Memory B cell (primary cell): ENCODE measurements at regions not wholly inside any gene's neighbourhood (a gene's known extent, or its start where the extent isn't known, plus 50 kb on each side); places are given as distances from the start of the nearest gene placed in this dataset.
"Not testable (repeated sequence)": the region's sequence is repeated elsewhere in the genome, so short reads cannot be mapped to it uniquely, and the experiment has no call there.

Source experiments
- ATAC-seq: fragments of 150-1000 bp; cut with Tn5 transposase; 2 replicates; pipeline ENCODE4 v1.10.0; 2021; ENCODE audit warnings: low read depth, mild to moderate bottlenecking, moderate library complexity
- DNase-seq, 2 donors: peaks; one replicate each; pipeline ENCODE4 v3.0.0; 2022; ENCODE audit warnings: low spot score in 2 of 2
- H3K27ac Mint-ChIP-seq: one replicate; pipeline ENCODE4 v1.8.0; 2022; ENCODE audit warnings: mild to moderate bottlenecking, moderate library complexity, mixed read lengths
- H3K27me3 Mint-ChIP-seq: one replicate; pipeline ENCODE4 v1.8.0; 2022; ENCODE audit warnings: mixed read lengths
- H3K36me3 Mint-ChIP-seq: one replicate; pipeline ENCODE4 v1.8.0; 2022; ENCODE audit warnings: mild to moderate bottlenecking, mixed read lengths
- H3K4me1 Mint-ChIP-seq: one replicate; pipeline ENCODE4 v1.8.0; 2022; ENCODE audit warnings: mixed read lengths
- H3K4me3 Mint-ChIP-seq: one replicate; pipeline ENCODE4 v1.8.0; 2022; ENCODE audit warnings: mild to moderate bottlenecking, moderate library complexity, mixed read lengths
- H3K9me3 Mint-ChIP-seq: one replicate; pipeline ENCODE4 v1.8.0; 2022; ENCODE audit warnings: mixed read lengths

DNA sequence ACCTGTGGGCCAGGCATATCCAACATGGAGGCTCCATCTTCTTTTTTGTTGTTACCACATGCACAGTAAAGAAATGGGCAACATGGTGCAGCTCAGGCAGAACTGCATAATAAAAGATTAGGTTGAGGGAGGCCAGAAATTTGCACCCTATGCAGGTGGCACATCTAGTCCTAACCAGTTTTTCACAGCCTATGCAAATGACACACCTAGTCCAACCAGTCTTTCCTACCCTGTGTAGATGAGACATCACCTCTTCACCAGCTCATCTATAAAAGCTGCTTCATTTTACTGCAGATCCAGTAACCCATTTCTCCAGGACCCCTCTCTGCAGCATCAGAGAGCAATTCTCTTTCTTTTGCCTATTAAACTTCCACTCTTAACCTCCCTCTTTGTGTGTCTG lies 411.0 kb upstream of the PCDH15 start:
- Mint-ChIP-seq H3K4me1 (no peaks in the 10 kb centered on the region), H3K36me3 (no peaks in the 10 kb centered on the region), H3K4me3 (no peak overlapping the region), H3K9me3 (peaks cover 2% of the 10 kb centered on the region), H3K27ac (no peak overlapping the region), H3K27me3 (no peaks in the 10 kb centered on the region)
- no peak for DNase-seq
- ATAC-seq: no peak

DNA sequence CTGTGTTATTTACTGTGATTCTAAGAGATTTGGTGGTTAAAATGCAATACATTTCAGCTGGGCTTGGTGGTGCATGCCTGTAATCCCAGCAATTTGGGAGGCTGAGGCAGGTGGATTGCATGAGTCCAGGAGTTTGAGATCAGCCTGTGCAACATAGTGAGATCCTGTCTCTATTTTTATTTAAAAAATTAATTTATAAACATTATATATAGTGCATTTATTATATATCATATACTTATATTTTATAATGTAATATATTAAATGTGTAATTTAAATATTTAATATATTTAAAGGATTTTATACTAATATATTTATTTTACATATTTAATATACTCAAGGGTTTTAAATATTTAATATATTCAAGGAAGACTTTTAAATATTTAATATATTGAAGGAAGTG lies 402.8 kb upstream of the PCDH15 start:
- Mint-ChIP-seq H3K4me1 (no peaks in the 10 kb centered on the region), H3K4me3 (no peak overlapping the region), H3K9me3 (peaks cover 5% of the 10 kb centered on the region), H3K36me3 (no peaks in the 10 kb centered on the region), H3K27ac (no peak overlapping the region), H3K27me3 (no peaks in the 10 kb centered on the region)
- no peak for ATAC-seq
- DNase-seq: no peak

- Mint-ChIP-seq H3K9me3 (peaks cover 6% of the 10 kb centered on the region), H3K27me3 (no peaks in the 10 kb centered on the region), H3K4me1 (no peaks in the 10 kb centered on the region), H3K36me3 (no peaks in the 10 kb centered on the region), H3K4me3 (no peak overlapping the region), H3K27ac (no peak overlapping the region)
- ATAC-seq: no peak
- no peak for DNase-seq
These were observed 402.3 kb upstream of the PCDH15 start for GRCh38 chr10:55203319-55203718.

DNA sequence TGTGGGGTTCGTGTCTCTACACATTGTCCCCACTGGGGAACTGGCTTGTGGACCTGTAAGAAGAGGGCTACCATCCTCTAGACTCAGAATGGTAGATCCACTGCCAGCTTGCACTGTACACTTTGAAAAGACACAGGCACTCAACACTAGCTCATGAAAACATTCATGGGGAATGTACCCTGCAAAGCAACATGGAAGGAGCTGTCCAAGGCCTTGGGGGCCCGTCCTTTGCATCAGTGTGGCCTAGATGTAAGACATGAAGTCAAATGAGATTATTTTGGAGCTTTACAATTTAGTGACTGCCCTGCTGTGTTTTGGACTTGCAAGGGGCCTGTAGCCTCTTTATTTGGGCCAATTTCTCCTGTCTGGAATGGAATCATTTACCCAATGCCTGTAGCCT lies 399.0 kb upstream of the PCDH15 start:
- Mint-ChIP-seq H3K27me3 (no peaks in the 10 kb centered on the region), H3K27ac (no peak overlapping the region), H3K4me3 (no peak overlapping the region), H3K4me1 (no peaks in the 10 kb centered on the region), H3K36me3 (no peaks in the 10 kb centered on the region), H3K9me3 (peaks cover 6% of the 10 kb centered on the region)
- DNase-seq (no peak), ATAC-seq (no peak)

- Mint-ChIP-seq H3K9me3 (no peaks in the 10 kb centered on the region), H3K27me3 (no peaks in the 10 kb centered on the region), H3K4me3 (no peak overlapping the region), H3K27ac (no peak overlapping the region), H3K4me1 (no peaks in the 10 kb centered on the region), H3K36me3 (no peaks in the 10 kb centered on the region)
- DNase-seq (no peak), ATAC-seq (no peak)
These were observed 390.3 kb upstream of the PCDH15 start for GRCh38 chr10:55191236-55191860.

DNA sequence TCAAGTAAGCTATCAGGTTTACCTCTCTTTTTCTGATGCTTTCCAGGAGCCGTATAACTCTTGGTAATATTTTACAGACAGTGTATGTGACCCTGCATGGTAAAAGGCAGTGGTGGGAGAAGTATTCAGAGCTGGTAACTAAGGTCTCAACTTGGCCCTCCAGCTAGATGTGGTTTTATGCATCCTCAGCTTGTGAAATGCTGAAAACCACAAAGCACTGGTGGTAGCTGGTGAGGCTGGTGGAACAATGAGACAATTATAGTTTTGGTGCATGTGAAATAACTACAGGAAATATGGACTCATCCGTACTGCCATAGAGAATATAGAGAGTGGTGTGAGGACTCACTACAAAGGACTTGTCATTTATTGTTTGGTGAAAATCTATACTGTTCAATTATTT lies 383.0 kb upstream of the PCDH15 start:
- Mint-ChIP-seq H3K4me3 (no peak overlapping the region), H3K4me1 (no peaks in the 10 kb centered on the region), H3K9me3 (peaks cover 2% of the 10 kb centered on the region), H3K27ac (no peak overlapping the region), H3K27me3 (no peaks in the 10 kb centered on the region), H3K36me3 (no peaks in the 10 kb centered on the region)
- ATAC-seq (no peak), DNase-seq (no peak)

DNA sequence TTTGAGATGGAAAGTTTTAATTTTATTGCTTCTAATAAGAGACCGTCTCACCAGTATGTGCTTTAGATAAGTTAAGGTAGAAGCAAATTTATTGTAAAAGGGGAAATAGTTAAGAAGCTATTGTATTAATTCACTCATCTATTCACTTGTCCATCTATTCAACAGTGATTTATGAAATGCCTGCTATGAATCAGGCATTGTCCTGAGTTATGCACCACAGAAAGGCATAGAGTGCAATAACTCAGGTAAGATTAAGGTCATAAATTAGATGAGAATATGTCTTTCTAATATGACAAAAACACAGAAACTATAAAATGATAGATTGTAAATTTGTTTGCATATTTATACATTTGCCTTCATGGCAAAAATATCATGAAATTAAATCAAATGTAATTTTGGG lies 379.3 kb upstream of the PCDH15 start:
- Mint-ChIP-seq H3K36me3 (no peaks in the 10 kb centered on the region), H3K4me3 (no peak overlapping the region), H3K27ac (no peak overlapping the region), H3K4me1 (no peaks in the 10 kb centered on the region), H3K27me3 (no peaks in the 10 kb centered on the region), H3K9me3 (peaks cover 2% of the 10 kb centered on the region)
- DNase-seq (no peak), ATAC-seq (no peak)

DNA sequence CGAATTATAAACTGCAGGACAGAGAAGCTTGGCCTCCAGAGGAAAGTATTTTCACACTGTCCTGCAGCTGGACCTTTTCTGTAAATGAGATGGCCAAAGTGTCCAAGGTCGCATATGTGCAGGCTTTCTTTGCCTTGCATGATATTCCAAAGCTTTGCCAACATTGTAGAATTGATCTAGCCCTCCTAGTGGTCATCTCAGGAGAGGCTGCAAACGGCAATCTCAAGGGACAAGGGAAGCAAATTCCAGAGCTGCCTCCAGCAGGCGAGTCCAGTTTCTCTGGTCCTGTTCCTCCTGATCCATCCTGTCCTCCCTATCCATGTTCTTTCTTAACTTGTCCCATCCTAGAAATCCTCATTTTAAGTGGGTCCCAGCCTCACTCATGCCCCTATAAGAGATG lies 373.4 kb upstream of the PCDH15 start:
- no peaks in the 10 kb centered on the region for H3K36me3 Mint-ChIP-seq
- H3K4me3 Mint-ChIP-seq: no peak overlapping the region
- peaks cover 1% of the 10 kb centered on the region for H3K9me3 Mint-ChIP-seq
- no peaks in the 10 kb centered on the region for H3K4me1 Mint-ChIP-seq
- ATAC-seq (no peak), DNase-seq (no peak)
- no peak overlapping the region for H3K27ac Mint-ChIP-seq
- H3K27me3 Mint-ChIP-seq: no peaks in the 10 kb centered on the region

GRCh38 chr10:55169493-55169892 lies 368.5 kb upstream of the PCDH15 start:
- Mint-ChIP-seq H3K27ac (no peak overlapping the region), H3K27me3 (no peaks in the 10 kb centered on the region), H3K9me3 (no peaks in the 10 kb centered on the region), H3K36me3 (no peaks in the 10 kb centered on the region), H3K4me3 (no peak overlapping the region), H3K4me1 (no peaks in the 10 kb centered on the region)
- DNase-seq (no peak), ATAC-seq (no peak)

- Mint-ChIP-seq H3K4me3 (no peak overlapping the region), H3K9me3 (no peaks in the 10 kb centered on the region)
These were observed 367.3 kb upstream of the PCDH15 start for GRCh38 chr10:55168343-55168742.

DNA sequence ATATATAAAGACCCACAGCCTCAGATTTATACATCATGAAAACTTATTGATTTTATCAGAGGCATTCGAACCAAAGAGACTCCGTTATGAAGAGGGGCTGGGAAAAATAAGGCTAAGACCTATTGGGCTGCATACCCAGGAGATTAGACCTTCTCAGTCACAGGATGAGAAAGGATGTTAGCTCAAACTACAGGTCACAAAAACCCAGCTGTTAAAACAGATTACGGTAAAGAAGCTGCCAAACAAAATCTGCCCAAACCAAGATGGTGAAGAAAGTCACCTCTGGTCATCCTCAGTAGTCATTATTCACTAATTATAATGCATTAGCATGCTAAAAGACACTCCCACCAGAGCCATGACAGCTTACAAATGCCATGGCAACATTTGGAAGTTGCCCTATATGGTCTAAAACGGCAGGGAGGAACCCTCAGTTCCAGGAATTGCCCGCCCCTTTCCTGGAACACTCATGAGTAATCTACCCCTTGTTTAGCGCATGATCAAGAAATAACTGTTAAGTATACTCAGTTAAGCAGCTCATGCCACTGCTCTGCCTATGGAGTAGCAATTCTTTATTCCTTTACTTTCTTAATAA lies 362.5 kb upstream of the PCDH15 start:
- Mint-ChIP-seq H3K4me3 (no peak overlapping the region), H3K27me3 (no peaks in the 10 kb centered on the region), H3K27ac (no peak overlapping the region), H3K9me3 (no peaks in the 10 kb centered on the region), H3K4me1 (no peaks in the 10 kb centered on the region), H3K36me3 (no peaks in the 10 kb centered on the region)
- no peak for ATAC-seq
- no peak for DNase-seq

More at GRCh38 chr10:55168343-55168742, 367.3 kb upstream of the PCDH15 start:
- Mint-ChIP-seq H3K36me3 (no peaks in the 10 kb centered on the region), H3K27ac (no peak overlapping the region), H3K27me3 (no peaks in the 10 kb centered on the region), H3K4me1 (no peaks in the 10 kb centered on the region)
- no peak for DNase-seq
- ATAC-seq: no peak

- not testable (repeated sequence) for H3K36me3 Mint-ChIP-seq, H3K27me3 Mint-ChIP-seq, H3K4me3 Mint-ChIP-seq, DNase-seq, H3K4me1 Mint-ChIP-seq, ATAC-seq, H3K27ac Mint-ChIP-seq, H3K9me3 Mint-ChIP-seq
These were observed 361.3 kb upstream of the PCDH15 start for GRCh38 chr10:55162321-55162720.

DNA sequence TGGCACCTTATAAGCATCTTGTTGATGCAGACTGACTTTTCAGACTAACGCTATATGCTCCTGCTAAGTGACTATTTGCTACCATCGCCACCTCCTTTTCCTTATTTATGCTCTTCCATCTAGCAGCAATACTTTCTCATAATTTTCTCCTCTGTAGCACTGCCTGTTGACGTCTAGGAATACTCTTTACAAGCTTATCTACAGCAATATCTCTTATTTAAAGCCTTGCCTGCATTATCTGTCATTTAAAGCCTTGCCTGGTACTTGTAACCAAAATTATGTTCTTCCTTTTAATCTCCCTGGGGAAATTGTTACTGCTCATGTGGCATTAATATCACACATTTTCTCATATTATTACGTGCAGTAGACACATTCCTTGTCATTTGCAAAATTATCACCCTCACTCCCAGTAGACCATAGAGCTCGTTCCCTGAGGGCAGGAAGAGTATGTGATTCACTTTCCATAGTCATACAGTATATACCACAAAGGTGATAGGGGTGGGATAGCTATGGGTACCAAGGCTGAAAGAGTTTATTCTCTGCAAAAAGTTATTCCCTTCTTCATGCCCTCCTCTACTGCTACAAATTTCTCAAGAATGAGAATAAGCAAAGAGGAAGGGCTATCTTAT lies 359.7 kb upstream of the PCDH15 start:
- DNase-seq (no peak), ATAC-seq (no peak)
- Mint-ChIP-seq H3K4me1 (no peaks in the 10 kb centered on the region), H3K9me3 (no peaks in the 10 kb centered on the region), H3K36me3 (no peaks in the 10 kb centered on the region), H3K27me3 (no peaks in the 10 kb centered on the region), H3K4me3 (no peak overlapping the region), H3K27ac (no peak overlapping the region)

GRCh38 chr10:55158633-55159032 lies 357.6 kb upstream of the PCDH15 start:
- H3K9me3 Mint-ChIP-seq: no peaks in the 10 kb centered on the region
- H3K27me3 Mint-ChIP-seq: no peaks in the 10 kb centered on the region
- no peaks in the 10 kb centered on the region for H3K36me3 Mint-ChIP-seq
- ATAC-seq (no peak), DNase-seq (no peak)
- no peaks in the 10 kb centered on the region for H3K4me1 Mint-ChIP-seq
- H3K27ac Mint-ChIP-seq: no peak overlapping the region
- H3K4me3 Mint-ChIP-seq: no peak overlapping the region

GRCh38 chr10:55146032-55146431 lies 345.0 kb upstream of the PCDH15 start:
- Mint-ChIP-seq H3K4me3 (no peak overlapping the region), H3K36me3 (no peaks in the 10 kb centered on the region), H3K9me3 (peaks cover 1% of the 10 kb centered on the region), H3K27me3 (no peaks in the 10 kb centered on the region), H3K4me1 (no peaks in the 10 kb centered on the region), H3K27ac (no peak overlapping the region)
- ATAC-seq: no peak
- no peak for DNase-seq
